Hypothalamus (tissue), 51 donors: ENCODE measurements at regions not wholly inside any gene's neighbourhood (a gene's known extent, or its start where the extent isn't known, plus 50 kb on each side); places are given as distances from the start of the nearest gene placed in this dataset.

Source experiments
- DNase-seq, 51 donors: peaks; one replicate each; lab custom pipeline; 2025; lab: John Stamatoyannopoulos, UW

GRCh38 chr11:134643115-134644012 is 231.3 kb upstream of the B3GAT1 start:
- DNase-seq: no peak

- no peak for DNase-seq
Measured at GRCh38 chr11:134642206-134642605, 230.2 kb upstream of the B3GAT1 start.

GRCh38 chr11:134640971-134641968 is 229.2 kb upstream of the B3GAT1 start:
- no peak for DNase-seq

GRCh38 chr11:134640536-134640935 is 228.5 kb upstream of the B3GAT1 start:
- no peak for DNase-seq

- no peak for DNase-seq
Measured at GRCh38 chr11:134639586-134640330, 227.7 kb upstream of the B3GAT1 start.

GRCh38 chr11:134638796-134639430 is 226.9 kb upstream of the B3GAT1 start:
- no peak for DNase-seq

- DNase-seq: no peak
Measured at GRCh38 chr11:134637091-134638015, 225.3 kb upstream of the B3GAT1 start.

- no peak for DNase-seq
Measured at GRCh38 chr11:134636071-134636470, 224.0 kb upstream of the B3GAT1 start.

GRCh38 chr11:134634897-134635831 is 223.1 kb upstream of the B3GAT1 start:
- DNase-seq: peak in 18 of 51 donors; percentile 5 to 32 (median 14)

GRCh38 chr11:134633276-134633675 is 221.2 kb upstream of the B3GAT1 start:
- DNase-seq: no peak

GRCh38 chr11:134632347-134633119 is 220.5 kb upstream of the B3GAT1 start:
- no peak for DNase-seq

- DNase-seq: no peak
Measured at GRCh38 chr11:134630861-134631260, 218.8 kb upstream of the B3GAT1 start.

GRCh38 chr11:134628426-134628825 is 216.4 kb upstream of the B3GAT1 start:
- no peak for DNase-seq

- DNase-seq: no peak
Measured at GRCh38 chr11:134626032-134626431, 214.0 kb upstream of the B3GAT1 start.

- no peak for DNase-seq
Measured at GRCh38 chr11:134625631-134626030, 213.6 kb upstream of the B3GAT1 start.

- no peak for DNase-seq
Measured at GRCh38 chr11:134625151-134625550, 213.1 kb upstream of the B3GAT1 start.
